B cell (primary cell): ENCODE measurements at regions not wholly inside any gene's neighbourhood (a gene's known extent, or its start where the extent isn't known, plus 50 kb on each side); places are given as distances from the start of the nearest gene placed in this dataset.

Source experiments
- ATAC-seq: fragments of 200-7000 bp; cut with Tn5 transposase; one replicate; pipeline ENCODE4 v1.10.0; 2021; ENCODE audit warnings: low read depth, mild to moderate bottlenecking, moderate number of reproducible peaks, moderate library complexity
- CTCF ChIA-PET: fragments of 350-600 bp; sonication (Branson Sonifier 250); formaldehyde crosslinking; loops from one replicate; lab custom pipeline; 2021; ENCODE audit warnings: antibody characterized with exemption, inconsistent platforms; lab: Charles Lee
- POLR2A ChIA-PET: fragments of 350-600 bp; sonication (Branson Sonifier 250); formaldehyde crosslinking; loops from one replicate; lab custom pipeline; 2021; ENCODE audit warnings: antibody characterized with exemption; lab: Charles Lee
- DNase-seq: peaks from one replicate; pipeline ENCODE4 v3.0.0; 2013
- H2AFZ ChIP-seq: 2 replicates; pipeline ENCODE4 v1.6.1; 2012; ENCODE audit warnings: mild to moderate bottlenecking, low read depth, low read length; ENCODE audit not compliant: insufficient read depth, poor library complexity, severe bottlenecking
- H3K27ac ChIP-seq, 2 donors: 1 replicate in 1 of 2; 2 replicates in 1 of 2; pipeline ENCODE4 v1.5.1; 2012 to 2013; ENCODE audit warnings: low read length in 2 of 2, mild to moderate bottlenecking in 2 of 2, moderate library complexity in 1 of 2
- H3K27me3 ChIP-seq, 4 experiments: fragments of 200-600 bp in 1 of 4; sonication (generic) in 1 of 4; replicated peaks in 1 of 4; 1 replicate in 2 of 4; 2 replicates in 2 of 4; pipeline versions ENCODE4 v1.6.1 to v1.7.0; 2013 to 2016; ENCODE audit warnings: low read length in 3 of 4, mild to moderate bottlenecking in 2 of 4, mixed read lengths in 1 of 4, moderate library complexity in 1 of 4; ENCODE audit not compliant: insufficient read depth in 4 of 4, control insufficient read depth in 3 of 4; ENCODE audit errors: control extremely low read depth in 1 of 4
- H3K36me3 ChIP-seq, 2 experiments: replicated peaks in 1 of 2; 1 replicate in 1 of 2; 2 replicates in 1 of 2; pipeline versions ENCODE4 v1.6.1 to v1.7.1; 2013; ENCODE audit warnings: low read length in 1 of 2; ENCODE audit not compliant: insufficient read depth in 2 of 2, control insufficient read depth in 1 of 2; ENCODE audit errors: control extremely low read depth in 1 of 2, extremely low read depth in 1 of 2
- H3K4me1 ChIP-seq, 2 donors: fragments of 200-600 bp in 1 of 2; sonication (generic) in 1 of 2; 1 replicate in 1 of 2; 2 replicates in 1 of 2; pipeline versions ENCODE4 v1.5.1 to v1.6.1; 2013 to 2017; ENCODE audit warnings: low read length in 2 of 2; ENCODE audit not compliant: control insufficient read depth in 2 of 2, insufficient read depth in 2 of 2
- H3K4me2 ChIP-seq: replicated peaks from 2 replicates; pipeline ENCODE3; 2012; ENCODE audit warnings: mild to moderate bottlenecking, low read depth, low read length; ENCODE audit not compliant: poor library complexity, severe bottlenecking
- H3K4me3 ChIP-seq, 5 experiments: fragments of 200-600 bp in 1 of 5; sonication (generic) in 1 of 5; 1 replicate in 3 of 5; 2 replicates in 2 of 5; pipeline versions ENCODE4 v1.5.1 to v1.7.0; 2011 to 2016; ENCODE audit warnings: low read length in 4 of 5, mild to moderate bottlenecking in 4 of 5, low read depth in 2 of 5, control low read depth in 1 of 5, moderate library complexity in 1 of 5; ENCODE audit not compliant: insufficient read depth in 1 of 5; ENCODE audit errors: control extremely low read depth in 1 of 5, extremely low read depth in 1 of 5
- H3K79me2 ChIP-seq: fragments of 200-600 bp; sonication (generic); one replicate; pipeline ENCODE4 v1.6.0; 2016; ENCODE audit warnings: low read length; ENCODE audit not compliant: control insufficient read depth, insufficient read depth
- H3K9ac ChIP-seq: fragments of 200-600 bp; sonication (generic); 2 replicates; pipeline ENCODE4 v1.6.1; 2017; ENCODE audit warnings: mild to moderate bottlenecking, low read length, moderate library complexity
- H3K9me3 ChIP-seq, 3 donors: one replicate each; pipeline versions ENCODE4 v1.6.1 to v1.7.1; 2013; ENCODE audit warnings: low read length in 2 of 3; ENCODE audit not compliant: control insufficient read depth in 2 of 3, insufficient read depth in 1 of 3; ENCODE audit errors: control extremely low read depth in 1 of 3
- H4K20me1 ChIP-seq: 2 replicates; pipeline ENCODE4 v1.6.0; 2012; ENCODE audit warnings: mild to moderate bottlenecking, low read length; ENCODE audit not compliant: insufficient read depth, control insufficient read depth, poor library complexity, severe bottlenecking
- H3K27ac Mint-ChIP-seq: one replicate; pipeline ENCODE4 v1.8.0; 2021; ENCODE audit warnings: mixed read lengths
- H3K27me3 Mint-ChIP-seq: one replicate; pipeline ENCODE4 v1.8.0; 2021; ENCODE audit warnings: mixed read lengths
- H3K4me1 Mint-ChIP-seq: one replicate; pipeline ENCODE4 v1.8.0; 2021; ENCODE audit warnings: mixed read lengths
- H3K4me3 Mint-ChIP-seq: one replicate; pipeline ENCODE4 v1.8.0; 2021; ENCODE audit warnings: mixed read lengths
- H3K9me3 Mint-ChIP-seq: one replicate; pipeline ENCODE4 v1.8.0; 2022; ENCODE audit warnings: mixed read lengths; ENCODE audit not compliant: insufficient read depth
- EZH2 ChIP-seq: IDR thresholded peaks from 2 replicates; pipeline ENCODE4 v1.6.1; 2012; ENCODE audit warnings: borderline replicate concordance, low read depth, mild to moderate bottlenecking, moderate library complexity, low read length; ENCODE audit not compliant: insufficient read depth, poor library complexity, severe bottlenecking
- WGBS: methylation state at CpG from one replicate; pipeline ENCODE4 v1.1.5; 2013; ENCODE audit warnings: missing lambda C conversion rate; ENCODE audit not compliant: insufficient coverage; 5-methylcytosine and 5-hydroxymethylcytosine counted together
- intact Hi-C: fragments of 100-400 bp; cut with micrococcal nuclease; formaldehyde crosslinking; loops from one replicate; pipeline ENCODE4 v1.10.0; 2022
- TF ChIP-seq, protein P1 (sequence below): fragments of 200-600 bp; IDR thresholded peaks from one replicate; pipeline ENCODE4 v1.8.0; 2022; ENCODE audit warnings: antibody characterized with exemption, mild to moderate bottlenecking

DNA sequence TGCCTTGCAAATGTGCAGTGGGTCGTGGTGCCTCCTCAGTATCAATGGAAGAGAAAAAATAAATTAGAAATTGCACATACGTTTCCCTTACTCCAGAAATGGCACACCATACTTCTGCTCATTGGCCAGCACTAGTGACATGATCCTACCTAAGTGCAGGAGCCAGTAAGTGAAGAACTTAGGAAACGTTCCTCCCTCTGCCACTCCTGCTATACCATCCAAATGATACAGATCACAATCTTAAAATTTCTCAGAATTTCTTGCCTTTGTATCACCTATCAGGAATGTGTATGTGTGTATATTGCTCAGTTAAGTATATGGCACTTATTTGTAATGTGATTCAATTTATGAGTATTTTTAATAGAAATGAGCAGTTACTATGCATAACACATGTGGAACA is 237.0 kb upstream of the UBE2E3 start:
- ATAC-seq, result no peak

DNA sequence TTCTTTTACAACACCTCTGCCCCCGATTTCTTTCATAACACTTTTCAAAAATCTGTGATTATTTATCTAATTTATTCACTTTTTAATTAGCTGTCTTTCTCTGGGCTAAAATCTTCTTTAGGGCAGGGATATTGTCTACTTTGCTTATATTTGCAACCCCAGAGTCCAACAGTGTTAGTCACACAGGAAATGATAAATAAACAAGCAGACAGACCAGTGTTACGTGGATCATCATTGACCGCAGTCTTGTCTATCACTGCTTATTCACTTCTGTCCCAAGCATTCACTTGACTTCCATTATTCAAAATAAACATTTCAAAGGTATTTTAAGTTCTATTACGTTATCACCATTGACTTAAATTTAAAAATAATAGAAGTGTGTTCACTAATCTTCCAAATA is 237.6 kb upstream of the UBE2E3 start:
- CTCF ChIA-PET, result no interaction called here
- Mint-ChIP-seq H3K4me1 (no peaks in the 10 kb centered on the region), H3K27ac (no peak overlapping the region), H3K27me3 (peaks cover 8% of the 10 kb centered on the region), H3K4me3 (no peak overlapping the region), H3K9me3 (no peaks in the 10 kb centered on the region)
- POLR2A ChIA-PET, result no interaction called here
- H4K20me1 ChIP-seq, result no peaks in the 10 kb centered on the region
- no peak overlapping the region for H3K4me3 ChIP-seq
- H3K79me2 ChIP-seq, result no peaks in the 10 kb centered on the region
- ATAC-seq, result no peak
- no peak overlapping the region for H3K27ac ChIP-seq
- no peaks in the 10 kb centered on the region for H3K4me1 ChIP-seq
- H3K27me3 ChIP-seq, result no peaks in the 10 kb centered on the region
- no peaks in the 10 kb centered on the region for H3K9me3 ChIP-seq
- H3K9ac ChIP-seq, result no peak overlapping the region
- no peaks in the 10 kb centered on the region for H3K36me3 ChIP-seq
- intact Hi-C loops, result no loop called here
- TF ChIP-seq, protein P1, sequence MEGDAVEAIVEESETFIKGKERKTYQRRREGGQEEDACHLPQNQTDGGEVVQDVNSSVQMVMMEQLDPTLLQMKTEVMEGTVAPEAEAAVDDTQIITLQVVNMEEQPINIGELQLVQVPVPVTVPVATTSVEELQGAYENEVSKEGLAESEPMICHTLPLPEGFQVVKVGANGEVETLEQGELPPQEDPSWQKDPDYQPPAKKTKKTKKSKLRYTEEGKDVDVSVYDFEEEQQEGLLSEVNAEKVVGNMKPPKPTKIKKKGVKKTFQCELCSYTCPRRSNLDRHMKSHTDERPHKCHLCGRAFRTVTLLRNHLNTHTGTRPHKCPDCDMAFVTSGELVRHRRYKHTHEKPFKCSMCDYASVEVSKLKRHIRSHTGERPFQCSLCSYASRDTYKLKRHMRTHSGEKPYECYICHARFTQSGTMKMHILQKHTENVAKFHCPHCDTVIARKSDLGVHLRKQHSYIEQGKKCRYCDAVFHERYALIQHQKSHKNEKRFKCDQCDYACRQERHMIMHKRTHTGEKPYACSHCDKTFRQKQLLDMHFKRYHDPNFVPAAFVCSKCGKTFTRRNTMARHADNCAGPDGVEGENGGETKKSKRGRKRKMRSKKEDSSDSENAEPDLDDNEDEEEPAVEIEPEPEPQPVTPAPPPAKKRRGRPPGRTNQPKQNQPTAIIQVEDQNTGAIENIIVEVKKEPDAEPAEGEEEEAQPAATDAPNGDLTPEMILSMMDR, result no peak
- TF ChIP-seq EZH2, result no peak
- no peak for DNase-seq
- H3K4me2 ChIP-seq, result no peak overlapping the region
- WGBS, result 86% methylated on average over 1 of the region's 4 CpGs
- no peak overlapping the region for H2AFZ ChIP-seq

More for the DNA sequence above, 237.0 kb upstream of the UBE2E3 start:
- no peak overlapping the region for H3K4me3 Mint-ChIP-seq
- no peak overlapping the region for H3K27ac ChIP-seq
- H3K27me3 ChIP-seq, result no peaks in the 10 kb centered on the region
- TF ChIP-seq, protein P1, result no peak
- TF ChIP-seq EZH2, result no peak
- H3K9ac ChIP-seq, result no peak overlapping the region
- no peak overlapping the region for H2AFZ ChIP-seq
- no peaks in the 10 kb centered on the region for H3K4me1 ChIP-seq
- H3K36me3 ChIP-seq, result no peaks in the 10 kb centered on the region
- no peak overlapping the region for H3K4me3 ChIP-seq
- ChIA-PET CTCF (no interaction called here), POLR2A (no interaction called here)
- H3K9me3 Mint-ChIP-seq, result no peaks in the 10 kb centered on the region
- intact Hi-C loops, result no loop called here
- no peaks in the 10 kb centered on the region for H3K9me3 ChIP-seq
- no peak overlapping the region for H3K27ac Mint-ChIP-seq
- no peak overlapping the region for H3K4me2 ChIP-seq
- H3K4me1 Mint-ChIP-seq, result no peaks in the 10 kb centered on the region
- DNase-seq, result no peak
- H3K27me3 Mint-ChIP-seq, result peaks cover 8% of the 10 kb centered on the region
- no peaks in the 10 kb centered on the region for H4K20me1 ChIP-seq
- 50% methylated on average over 1 of the region's 3 CpGs for whole genome bisulfite sequencing
- H3K79me2 ChIP-seq, result no peaks in the 10 kb centered on the region
